ENCODE measurements at regions not wholly inside any gene's neighbourhood (a gene's known extent, or its start where the extent isn't known, plus 50 kb on each side); places are given as distances from the start of the nearest gene placed in this dataset.

GRCh38 chr10:121654021-121654545 lies 55.8 kb upstream of the FGFR2 start:
- no peak for TF ChIP-seq SUZ12 (IDR thresholded peaks at IDR 0.05; ENCODE audit: extremely low read depth, insufficient read depth, insufficient read length)
- TF ChIP-seq YY1 (IDR thresholded peaks at IDR 0.05; ENCODE audit: insufficient read depth, insufficient read length) = no peak
- TF ChIP-seq ZNF274 (IDR thresholded peaks at IDR 0.05; ENCODE audit: low read depth, low read length) = no peak

All from NT2/D1 (cell line).